ENCODE measurements at regions not wholly inside any gene's neighbourhood (a gene's known extent, or its start where the extent isn't known, plus 50 kb on each side); places are given as distances from the start of the nearest gene placed in this dataset.

GRCh38 chr21:19031953-19032352 lies 628.4 kb upstream of the TMPRSS15 start:
- TF ChIP-seq EZH2 (optimal IDR thresholded peaks at IDR 0.05; ENCODE audit: low read depth, low read length) (no peak), EZH2phosphoT487 (IDR thresholded peaks at IDR 0.05; ENCODE audit: low read length) (no peak), CTCF (IDR thresholded peaks at IDR 0.05; ENCODE audit: low read length) (no peak)
- no peaks in the 10 kb centered on the region for H3K9me3 ChIP-seq (replicated peaks; ENCODE audit: insufficient read depth, low read length)

GRCh38 chr21:19034041-19034440 lies 630.5 kb upstream of the TMPRSS15 start:
- Histone ChIP-seq H4K20me1 (ENCODE audit: insufficient read depth, low read length) (no peaks in the 10 kb centered on the region), H3K4me1 (ENCODE audit: low read length) (no peaks in the 10 kb centered on the region), H3K9me3 (replicated peaks; ENCODE audit: insufficient read depth, low read length) (no peaks in the 10 kb centered on the region), H3K9me2 (replicated peaks; ENCODE audit: insufficient read depth, low read length) (no peaks in the 10 kb centered on the region), H3K4me2 (ENCODE audit: low read depth, low read length) (no peak overlapping the region), H3K9ac (ENCODE audit: low read length) (no peak overlapping the region), H3F3A (ENCODE audit: insufficient read depth, low read length) (no peaks in the 10 kb centered on the region), H2AFZ (ENCODE audit: low read length) (no peak overlapping the region), H3K27ac (ENCODE audit: low read length) (no peak overlapping the region), H3K79me2 (ENCODE audit: low read length) (no peaks in the 10 kb centered on the region), H3K4me3 (ENCODE audit: low read length) (no peak overlapping the region), H3K27me3 (replicated peaks; ENCODE audit: insufficient read depth, low read length) (no peaks in the 10 kb centered on the region), H3K36me3 (replicated peaks; ENCODE audit: insufficient read depth, low read length) (no peaks in the 10 kb centered on the region)
- DNase-seq: no peak
- TF ChIP-seq EZH2 (optimal IDR thresholded peaks at IDR 0.05; ENCODE audit: low read depth, low read length) (no peak), CTCF (IDR thresholded peaks at IDR 0.05; ENCODE audit: low read length) (no peak), EZH2phosphoT487 (IDR thresholded peaks at IDR 0.05; ENCODE audit: low read length) (no peak)

More at GRCh38 chr21:19031953-19032352, 628.4 kb upstream of the TMPRSS15 start:
- Histone ChIP-seq H3K79me2 (ENCODE audit: low read length) (no peaks in the 10 kb centered on the region), H3K27ac (ENCODE audit: low read length) (no peak overlapping the region), H3K4me2 (ENCODE audit: low read depth, low read length) (no peak overlapping the region), H3K36me3 (replicated peaks; ENCODE audit: insufficient read depth, low read length) (no peaks in the 10 kb centered on the region), H3K4me3 (ENCODE audit: low read length) (no peak overlapping the region), H3K9ac (ENCODE audit: low read length) (no peak overlapping the region), H2AFZ (ENCODE audit: low read length) (no peak overlapping the region), H3K9me2 (replicated peaks; ENCODE audit: insufficient read depth, low read length) (no peaks in the 10 kb centered on the region), H3K4me1 (ENCODE audit: low read length) (no peaks in the 10 kb centered on the region), H4K20me1 (ENCODE audit: insufficient read depth, low read length) (no peaks in the 10 kb centered on the region), H3K27me3 (replicated peaks; ENCODE audit: insufficient read depth, low read length) (no peaks in the 10 kb centered on the region), H3F3A (ENCODE audit: insufficient read depth, low read length) (no peaks in the 10 kb centered on the region)
- DNase-seq: no peak

GRCh38 chr21:19034560-19034959 lies 631.0 kb upstream of the TMPRSS15 start:
- no peak overlapping the region for H2AFZ ChIP-seq (ENCODE audit: low read length)
- H3K9ac ChIP-seq (ENCODE audit: low read length): no peak overlapping the region
- no peaks in the 10 kb centered on the region for H3F3A ChIP-seq (ENCODE audit: insufficient read depth, low read length)
- H3K36me3 ChIP-seq (replicated peaks; ENCODE audit: insufficient read depth, low read length): no peaks in the 10 kb centered on the region
- H3K9me3 ChIP-seq (replicated peaks; ENCODE audit: insufficient read depth, low read length): no peaks in the 10 kb centered on the region
- H3K9me2 ChIP-seq (replicated peaks; ENCODE audit: insufficient read depth, low read length): no peaks in the 10 kb centered on the region
- no peaks in the 10 kb centered on the region for H4K20me1 ChIP-seq (ENCODE audit: insufficient read depth, low read length)
- H3K4me1 ChIP-seq (ENCODE audit: low read length): no peaks in the 10 kb centered on the region
- peak; percentile 24 for DNase-seq
- H3K79me2 ChIP-seq (ENCODE audit: low read length): no peaks in the 10 kb centered on the region
- TF ChIP-seq CTCF (IDR thresholded peaks at IDR 0.05; ENCODE audit: low read length) (no peak), EZH2phosphoT487 (IDR thresholded peaks at IDR 0.05; ENCODE audit: low read length) (no peak), EZH2 (optimal IDR thresholded peaks at IDR 0.05; ENCODE audit: low read depth, low read length) (no peak)
- H3K27ac ChIP-seq (ENCODE audit: low read length): no peak overlapping the region
- no peaks in the 10 kb centered on the region for H3K27me3 ChIP-seq (replicated peaks; ENCODE audit: insufficient read depth, low read length)
- H3K4me2 ChIP-seq (ENCODE audit: low read depth, low read length): no peak overlapping the region
- no peak overlapping the region for H3K4me3 ChIP-seq (ENCODE audit: low read length)

Data from MM.1S (cell line).